HEK293 (cell line): ENCODE measurements at regions not wholly inside any gene's neighbourhood (a gene's known extent, or its start where the extent isn't known, plus 50 kb on each side); places are given as distances from the start of the nearest gene placed in this dataset.

ENCODE experiments used
- CTCF ChIA-PET: fragments of 350-600 bp; formaldehyde crosslinking; extraction: SDS; loops from one replicate; lab custom pipeline; 2021; ENCODE audit warnings: antibody characterized with exemption; lab: Yijun Ruan, JAX
- POLR2A ChIA-PET: fragments of 300-600 bp; formaldehyde crosslinking; extraction: SDS; loops from one replicate; lab custom pipeline; 2020; ENCODE audit warnings: antibody characterized with exemption, inconsistent platforms; lab: Yijun Ruan, JAX
- H3K27ac ChIP-seq: fragments of 200-500 bp; sonication (Bioruptor generic); 2 replicates; pipeline ENCODE4 v1.5.1; 2014; ENCODE audit warnings: low read depth, low read length, control low read depth, inconsistent platforms; ENCODE audit errors: extremely low read depth
- H3K36me3 ChIP-seq, 2 experiments: fragments of 200-500 bp in 1 of 2; sonication (Bioruptor generic) in 1 of 2; 1 replicate in 1 of 2; 2 replicates in 1 of 2; pipeline ENCODE4 v1.5.1; 2014 to 2017; ENCODE audit warnings: inconsistent platforms in 2 of 2, low read length in 2 of 2; ENCODE audit not compliant: control insufficient read depth in 2 of 2, insufficient read depth in 1 of 2
- H3K4me1 ChIP-seq: fragments of 200-500 bp; sonication (Bioruptor generic); 2 replicates; pipeline ENCODE4 v1.5.1; 2014; ENCODE audit warnings: mild to moderate bottlenecking, low read length, inconsistent platforms; ENCODE audit not compliant: control insufficient read depth, insufficient read depth
- H3K4me3 ChIP-seq: 2 replicates; pipeline ENCODE4 v1.5.1; 2011; ENCODE audit warnings: low read depth, mild to moderate bottlenecking, control low read depth, low read length, moderate library complexity
- H3K9me3 ChIP-seq: fragments of 200-500 bp; sonication (Bioruptor generic); 2 replicates; pipeline ENCODE4 v1.5.1; 2014; ENCODE audit warnings: low read depth, low read length, inconsistent platforms; ENCODE audit not compliant: control insufficient read depth, insufficient read depth
- BCL11A ChIP-seq: fragments of 450-650 bp; formaldehyde crosslinking; IDR thresholded peaks from 2 replicates; pipeline ENCODE4 v1.5.1; 2016; ENCODE audit warnings: low read depth, missing biosample characterization, missing genetic modification characterization
- BCL6B ChIP-seq: fragments of 450-650 bp; formaldehyde crosslinking; IDR thresholded peaks from 2 replicates; pipeline ENCODE4 v1.5.1; 2017; ENCODE audit warnings: missing biosample characterization, missing genetic modification characterization
- HOXA7 ChIP-seq: sonication (generic); formaldehyde crosslinking; IDR thresholded peaks from 2 replicates; pipeline ENCODE4 v1.8.1; 2022; ENCODE audit warnings: missing genetic modification reagents, borderline replicate concordance
- HOXC10 ChIP-seq: sonication (generic); formaldehyde crosslinking; IDR thresholded peaks from 2 replicates; pipeline ENCODE4 v1.8.1; 2023; ENCODE audit warnings: mild to moderate bottlenecking, missing genetic modification reagents
- KLF10 ChIP-seq: fragments of 450-650 bp; IDR thresholded peaks from 2 replicates; pipeline ENCODE4 v1.5.1; 2018; ENCODE audit warnings: missing biosample characterization, mild to moderate bottlenecking, missing genetic modification characterization
- MEIS1 ChIP-seq: sonication (generic); formaldehyde crosslinking; IDR thresholded peaks from 2 replicates; pipeline ENCODE4 v1.8.1; 2022; ENCODE audit warnings: missing genetic modification reagents, mild to moderate bottlenecking, borderline replicate concordance
- SCRT1 ChIP-seq: fragments of 450-650 bp; formaldehyde crosslinking; IDR thresholded peaks from 2 replicates; pipeline ENCODE4 v1.5.1; 2016; ENCODE audit warnings: missing biosample characterization, missing genetic modification characterization, borderline replicate concordance
- ZBTB11 ChIP-seq: fragments of 450-650 bp; formaldehyde crosslinking; conservative IDR thresholded peaks from 2 replicates; pipeline ENCODE4 v1.5.1; 2016; ENCODE audit warnings: low read depth, missing biosample characterization, missing genetic modification characterization
- ZEB2 ChIP-seq: fragments of 450-650 bp; formaldehyde crosslinking; IDR thresholded peaks from 2 replicates; pipeline ENCODE4 v1.5.1; 2016; ENCODE audit warnings: missing biosample characterization, missing genetic modification characterization
- ZFP3 ChIP-seq: fragments of 450-650 bp; formaldehyde crosslinking; IDR thresholded peaks from 2 replicates; pipeline ENCODE4 v1.5.1; 2016; ENCODE audit warnings: low read depth, missing biosample characterization, missing genetic modification characterization
- ZNF157 ChIP-seq: fragments of 450-650 bp; formaldehyde crosslinking; IDR thresholded peaks from 2 replicates; pipeline ENCODE4 v1.5.1; 2016; ENCODE audit warnings: missing biosample characterization, missing genetic modification characterization
- ZNF174 ChIP-seq: fragments of 450-650 bp; formaldehyde crosslinking; IDR thresholded peaks from 2 replicates; pipeline ENCODE4 v1.5.0; 2017; ENCODE audit warnings: missing biosample characterization, mild to moderate bottlenecking, missing genetic modification characterization
- ZNF23 ChIP-seq: fragments of 450-650 bp; formaldehyde crosslinking; IDR thresholded peaks from 2 replicates; pipeline ENCODE4 v1.5.1; 2016; ENCODE audit warnings: missing biosample characterization, missing genetic modification characterization, borderline replicate concordance
- ZNF341 ChIP-seq: fragments of 450-650 bp; formaldehyde crosslinking; IDR thresholded peaks from 2 replicates; pipeline ENCODE4; 2016; ENCODE audit warnings: low read depth, missing biosample characterization, missing genetic modification characterization
- ZNF350 ChIP-seq: fragments of 450-650 bp; formaldehyde crosslinking; IDR thresholded peaks from 2 replicates; pipeline ENCODE4 v1.5.0; 2017; ENCODE audit warnings: missing biosample characterization, mild to moderate bottlenecking, missing genetic modification characterization
- ZNF394 ChIP-seq: fragments of 450-650 bp; formaldehyde crosslinking; IDR thresholded peaks from 2 replicates; pipeline ENCODE4 v1.5.1; 2016; ENCODE audit warnings: missing biosample characterization, missing genetic modification characterization, mild to moderate bottlenecking, moderate library complexity, borderline replicate concordance
- ZNF416 ChIP-seq: fragments of 450-650 bp; formaldehyde crosslinking; IDR thresholded peaks from 2 replicates; pipeline ENCODE4 v1.5.1; 2016; ENCODE audit warnings: missing biosample characterization, missing genetic modification characterization
- ZNF48 ChIP-seq: fragments of 450-650 bp; formaldehyde crosslinking; IDR thresholded peaks from 2 replicates; pipeline ENCODE4 v1.5.1; 2016; ENCODE audit warnings: missing biosample characterization, missing genetic modification characterization
- ZNF501 ChIP-seq: fragments of 450-650 bp; formaldehyde crosslinking; IDR thresholded peaks from 2 replicates; pipeline ENCODE4 v1.5.1; 2016; ENCODE audit warnings: missing biosample characterization, missing genetic modification characterization
- ZNF529 ChIP-seq: fragments of 450-650 bp; formaldehyde crosslinking; IDR thresholded peaks from 2 replicates; pipeline ENCODE4 v1.5.1; 2017; ENCODE audit warnings: missing genetic modification characterization, missing biosample characterization; ENCODE audit not compliant: insufficient replicate concordance
- ZNF530 ChIP-seq: fragments of 450-650 bp; formaldehyde crosslinking; IDR thresholded peaks from 2 replicates; pipeline ENCODE4 v1.5.1; 2016; ENCODE audit warnings: low read depth, missing biosample characterization, missing genetic modification characterization
- ZNF544 ChIP-seq: fragments of 450-650 bp; formaldehyde crosslinking; IDR thresholded peaks from 2 replicates; pipeline ENCODE4 v1.5.0; 2017; ENCODE audit warnings: missing biosample characterization, missing genetic modification characterization
- ZNF549 ChIP-seq: fragments of 450-650 bp; IDR thresholded peaks from 2 replicates; pipeline ENCODE4 v1.5.1; 2018; ENCODE audit warnings: missing biosample characterization, missing genetic modification characterization, mild to moderate bottlenecking, inconsistent platforms, moderate library complexity
- ZNF585B ChIP-seq: fragments of 450-650 bp; formaldehyde crosslinking; IDR thresholded peaks from 2 replicates; pipeline ENCODE4 v1.5.1; 2016; ENCODE audit warnings: missing biosample characterization, missing genetic modification characterization
- ZNF624 ChIP-seq: fragments of 450-650 bp; formaldehyde crosslinking; IDR thresholded peaks from 2 replicates; pipeline ENCODE4 v1.5.1; 2017; ENCODE audit warnings: missing biosample characterization, missing genetic modification characterization
- ZNF76 ChIP-seq: fragments of 450-650 bp; formaldehyde crosslinking; IDR thresholded peaks from 2 replicates; pipeline ENCODE4; 2016; ENCODE audit warnings: low read depth, missing biosample characterization, missing genetic modification characterization, borderline replicate concordance
- ZNF776 ChIP-seq: fragments of 450-650 bp; formaldehyde crosslinking; IDR thresholded peaks from 2 replicates; pipeline ENCODE4 v1.5.0; 2017; ENCODE audit warnings: missing biosample characterization, missing genetic modification characterization, borderline replicate concordance
- ZSCAN18 ChIP-seq: fragments of 450-650 bp; formaldehyde crosslinking; IDR thresholded peaks from 2 replicates; pipeline ENCODE4 v1.5.1; 2016; ENCODE audit warnings: missing biosample characterization, missing genetic modification characterization
- ZXDB ChIP-seq: fragments of 450-650 bp; formaldehyde crosslinking; IDR thresholded peaks from 2 replicates; pipeline ENCODE4 v1.5.1; 2016; ENCODE audit warnings: missing biosample characterization, missing genetic modification characterization

- TF ChIP-seq ZXDB (tag by site-specific recombination) (no peak), ZNF174 (tag by site-specific recombination) (no peak), SCRT1 (tag by site-specific recombination) (no peak), ZNF76 (tag by site-specific recombination) (no peak)
These were observed 313.4 kb upstream of the RASGRP1 start (continued) for GRCh38 chr15:38878026-38878425.

GRCh38 chr15:38878926-38879325, 314.3 kb upstream of the RASGRP1 start:
- Histone ChIP-seq H3K36me3 (no peaks in the 10 kb centered on the region), H3K9me3 (no peaks in the 10 kb centered on the region), H3K4me3 (no peak overlapping the region), H3K4me1 (no peaks in the 10 kb centered on the region), H3K27ac (no peak overlapping the region)
- TF ChIP-seq BCL6B (0 out of 2 replicates have a peak, but pooled peaks have one; percentile 7), HOXC10 (CRISPR knock-in tag) (no peak), ZEB2 (tag by site-specific recombination) (no peak), ZBTB11 (tag by site-specific recombination) (no peak), ZNF341 (tag by site-specific recombination) (no peak), ZNF544 (tag by site-specific recombination) (peak; percentile 64; the same call in 1 of the 2 replicates), ZSCAN18 (tag by site-specific recombination) (no peak), ZNF776 (tag by site-specific recombination) (0 out of 2 replicates have a peak, but pooled peaks have one; percentile 64), ZNF529 (no peak)
- POLR2A ChIA-PET = no interaction called here
- CTCF ChIA-PET = no interaction called here

- POLR2A ChIA-PET = no interaction called here
- CTCF ChIA-PET = no interaction called here
- no peaks in the 10 kb centered on the region for H3K4me1 ChIP-seq
- no peaks in the 10 kb centered on the region for H3K36me3 ChIP-seq
- H3K9me3 ChIP-seq = no peaks in the 10 kb centered on the region
- TF ChIP-seq ZFP3 (tag by site-specific recombination) = no peak
- TF ChIP-seq ZNF174 (tag by site-specific recombination) = no peak
- TF ChIP-seq BCL11A (tag by site-specific recombination) = no peak
- TF ChIP-seq MEIS1 (CRISPR knock-in tag) = no peak
- TF ChIP-seq ZNF501 = no peak
- no peak for TF ChIP-seq ZNF549 (tag by site-specific recombination)
- TF ChIP-seq ZNF585B = no peak
- TF ChIP-seq ZNF23 (tag by site-specific recombination) = no peak
- TF ChIP-seq HOXA7 (CRISPR knock-in tag) = no peak
- no peak for TF ChIP-seq KLF10
- TF ChIP-seq ZNF394 (tag by site-specific recombination) = no peak
- no peak for TF ChIP-seq ZNF624 (tag by site-specific recombination)
- no peak for TF ChIP-seq ZNF157 (tag by site-specific recombination)
- TF ChIP-seq ZNF416 = no peak
- no peak for TF ChIP-seq ZNF350 (tag by site-specific recombination)
- TF ChIP-seq ZNF48 = no peak
- TF ChIP-seq ZNF530 (tag by site-specific recombination) = no peak
- H3K27ac ChIP-seq = no peak overlapping the region
- H3K4me3 ChIP-seq = no peak overlapping the region
These were observed 315.4 kb upstream of the RASGRP1 start for GRCh38 chr15:38879909-38880471.
